ENCODE measurements at regions not wholly inside any gene's neighbourhood (a gene's known extent, or its start where the extent isn't known, plus 50 kb on each side); places are given as distances from the start of the nearest gene placed in this dataset.

DNA sequence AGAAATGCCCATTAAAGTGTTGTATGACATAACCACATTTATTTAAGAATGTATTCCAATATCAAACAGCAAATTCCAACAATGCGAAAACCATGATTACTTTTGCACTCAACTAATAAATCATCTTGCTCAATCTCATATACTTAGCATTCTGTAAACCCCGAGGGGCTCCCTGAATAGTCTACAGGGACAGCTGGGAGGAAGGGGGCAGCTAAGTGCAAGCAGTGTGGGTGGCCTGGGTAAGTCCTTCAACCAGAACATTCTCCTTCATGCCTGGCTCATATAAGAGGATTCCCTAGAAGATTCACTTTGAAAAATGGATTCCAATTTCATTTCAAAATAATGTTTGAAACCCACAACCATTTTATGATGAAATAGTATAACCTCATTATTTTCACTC is 355.5 kb downstream of the CDC14C start:
- no peaks in the 10 kb centered on the region for H3K9me3 ChIP-seq
- TF ChIP-seq, protein P1, sequence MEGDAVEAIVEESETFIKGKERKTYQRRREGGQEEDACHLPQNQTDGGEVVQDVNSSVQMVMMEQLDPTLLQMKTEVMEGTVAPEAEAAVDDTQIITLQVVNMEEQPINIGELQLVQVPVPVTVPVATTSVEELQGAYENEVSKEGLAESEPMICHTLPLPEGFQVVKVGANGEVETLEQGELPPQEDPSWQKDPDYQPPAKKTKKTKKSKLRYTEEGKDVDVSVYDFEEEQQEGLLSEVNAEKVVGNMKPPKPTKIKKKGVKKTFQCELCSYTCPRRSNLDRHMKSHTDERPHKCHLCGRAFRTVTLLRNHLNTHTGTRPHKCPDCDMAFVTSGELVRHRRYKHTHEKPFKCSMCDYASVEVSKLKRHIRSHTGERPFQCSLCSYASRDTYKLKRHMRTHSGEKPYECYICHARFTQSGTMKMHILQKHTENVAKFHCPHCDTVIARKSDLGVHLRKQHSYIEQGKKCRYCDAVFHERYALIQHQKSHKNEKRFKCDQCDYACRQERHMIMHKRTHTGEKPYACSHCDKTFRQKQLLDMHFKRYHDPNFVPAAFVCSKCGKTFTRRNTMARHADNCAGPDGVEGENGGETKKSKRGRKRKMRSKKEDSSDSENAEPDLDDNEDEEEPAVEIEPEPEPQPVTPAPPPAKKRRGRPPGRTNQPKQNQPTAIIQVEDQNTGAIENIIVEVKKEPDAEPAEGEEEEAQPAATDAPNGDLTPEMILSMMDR (IDR thresholded peaks at IDR 0.05): no peak
- 32 to 41% (median 40%) methylated on average over 2 of the region's 2 CpGs for WGBS, 3 donors

GRCh38 chr7:49287653-49288052 is 363.3 kb downstream of the CDC14C start:
- Histone ChIP-seq H3K27ac (no peak overlapping the region), H3K9me3 (no peaks in the 10 kb centered on the region), H3K36me3 (ENCODE audit: insufficient read depth in 1 of 2, low read depth in 1 of 2) (no peaks in the 10 kb centered on the region), H3K4me1 (no peaks in the 10 kb centered on the region), H3K27me3 (ENCODE audit: insufficient read depth in 3 of 3, low read length in 2 of 3) (no peaks in the 10 kb centered on the region), H3K4me3 (no peak overlapping the region)
- no peak for ATAC-seq
- intact Hi-C loops (cut with DNase I): no loop called here
- DNase-seq: no peak
- TF ChIP-seq, protein P1 (IDR thresholded peaks at IDR 0.05): no peak
- WGBS, 3 donors: 90 to 97% (median 92%) methylated on average over 2 of the region's 2 CpGs

More for the DNA sequence above, 355.5 kb downstream of the CDC14C start:
- intact Hi-C loops (cut with DNase I): no loop called here
- DNase-seq (no peak), ATAC-seq (no peak)
- Histone ChIP-seq H3K27ac (no peak overlapping the region), H3K36me3 (ENCODE audit: insufficient read depth in 1 of 2, low read depth in 1 of 2) (no peaks in the 10 kb centered on the region), H3K4me1 (no peaks in the 10 kb centered on the region), H3K27me3 (ENCODE audit: insufficient read depth in 3 of 3, low read length in 2 of 3) (no peaks in the 10 kb centered on the region), H3K4me3 (no peak overlapping the region)

GRCh38 chr7:49294611-49295010 is 370.3 kb downstream of the CDC14C start:
- WGBS, 3 donors: 77 to 81% (median 78%) methylated on average over 4 of the region's 4 CpGs
- no peak for DNase-seq
- H3K36me3 ChIP-seq (ENCODE audit: insufficient read depth in 1 of 2, low read depth in 1 of 2): no peaks in the 10 kb centered on the region
- no peak for ATAC-seq
- intact Hi-C loops (cut with DNase I): no loop called here
- H3K4me1 ChIP-seq: no peaks in the 10 kb centered on the region
- no peak overlapping the region for H3K27ac ChIP-seq
- TF ChIP-seq, protein P1 (IDR thresholded peaks at IDR 0.05): no peak
- no peaks in the 10 kb centered on the region for H3K27me3 ChIP-seq (ENCODE audit: insufficient read depth in 3 of 3, low read length in 2 of 3)
- no peaks in the 10 kb centered on the region for H3K9me3 ChIP-seq
- no peak overlapping the region for H3K4me3 ChIP-seq

GRCh38 chr7:49295146-49295545 is 370.8 kb downstream of the CDC14C start:
- DNase-seq: no peak
- Histone ChIP-seq H3K4me1 (no peaks in the 10 kb centered on the region), H3K4me3 (no peak overlapping the region), H3K9me3 (no peaks in the 10 kb centered on the region), H3K27me3 (ENCODE audit: insufficient read depth in 3 of 3, low read length in 2 of 3) (no peaks in the 10 kb centered on the region), H3K36me3 (ENCODE audit: insufficient read depth in 1 of 2, low read depth in 1 of 2) (no peaks in the 10 kb centered on the region), H3K27ac (no peak overlapping the region)
- intact Hi-C loops (cut with DNase I): no loop called here
- 31 to 32% (median 31%) methylated on average over 1 of the region's 1 CpG for WGBS, 3 donors
- TF ChIP-seq, protein P1 (IDR thresholded peaks at IDR 0.05): no peak
- no peak for ATAC-seq

DNA sequence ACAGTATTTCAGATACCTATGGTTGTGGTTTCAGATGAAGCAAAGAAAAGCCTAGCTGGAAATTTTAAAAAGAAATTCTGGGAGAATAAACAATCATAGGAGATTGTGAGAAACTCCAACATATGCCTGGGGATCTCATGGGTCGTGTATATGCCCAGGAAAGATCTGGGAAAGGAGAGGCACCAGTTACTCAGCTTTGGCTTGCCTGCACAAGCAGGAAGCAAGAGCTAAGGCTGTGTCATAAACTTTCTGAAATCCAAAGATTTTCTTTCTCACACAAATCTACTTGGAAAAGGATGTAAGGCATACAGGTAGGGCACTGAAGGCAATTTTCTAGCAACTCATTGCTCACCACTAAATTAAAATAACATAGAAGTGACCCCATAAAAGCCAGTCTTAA is 373.6 kb downstream of the CDC14C start:
- ATAC-seq (no peak), DNase-seq (no peak)
- 49 to 65% (median 63%) methylated on average over 1 of the region's 1 CpG for WGBS, 3 donors
- intact Hi-C loops (cut with DNase I): no loop called here
- no peaks in the 10 kb centered on the region for H3K27me3 ChIP-seq (ENCODE audit: insufficient read depth in 3 of 3, low read length in 2 of 3)
- no peaks in the 10 kb centered on the region for H3K36me3 ChIP-seq (ENCODE audit: insufficient read depth in 1 of 2, low read depth in 1 of 2)
- TF ChIP-seq, protein P1 (IDR thresholded peaks at IDR 0.05): no peak
- H3K27ac ChIP-seq: no peak overlapping the region
- H3K9me3 ChIP-seq: no peaks in the 10 kb centered on the region
- no peak overlapping the region for H3K4me3 ChIP-seq
- H3K4me1 ChIP-seq: no peaks in the 10 kb centered on the region

Data from psoas muscle (tissue), 7 donors.